Heart right ventricle (tissue), 16 donors: ENCODE measurements at regions not wholly inside any gene's neighbourhood (a gene's known extent, or its start where the extent isn't known, plus 50 kb on each side); places are given as distances from the start of the nearest gene placed in this dataset.

ENCODE experiments used
- ATAC-seq, 8 donors: fragments of 200-7000 bp; cut with Tn5 transposase; one replicate each; pipeline ENCODE4 v1.9.1; 2020; ENCODE audit warnings: mild to moderate bottlenecking in 8 of 8, moderate library complexity in 8 of 8, moderate number of reproducible peaks in 1 of 8
- DNase-seq, 2 donors: peaks; one replicate each; pipeline ENCODE4 v3.0.0-alpha.2; 2020
- H3K27ac ChIP-seq, 10 donors: fragments of 200-600 bp; sonication (generic) in 2 of 10; one replicate each; pipeline versions ENCODE4 v1.5.0 to v1.8.0; 2020 to 2022; ENCODE audit warnings: mild to moderate bottlenecking in 3 of 10
- H3K27me3 ChIP-seq, 7 donors: fragments of 200-600 bp; one replicate each; pipeline ENCODE4 v1.8.0; 2021 to 2022; ENCODE audit warnings: mild to moderate bottlenecking in 2 of 7
- H3K36me3 ChIP-seq, 9 donors: fragments of 200-600 bp; sonication (generic) in 1 of 9; one replicate each; pipeline versions ENCODE4 v1.5.0 to v1.8.0; 2020 to 2022; ENCODE audit warnings: mild to moderate bottlenecking in 2 of 9
- H3K4me1 ChIP-seq, 9 donors: fragments of 200-600 bp; sonication (generic) in 1 of 9; one replicate each; pipeline versions ENCODE4 v1.5.0 to v1.8.0; 2020 to 2022; ENCODE audit warnings: mild to moderate bottlenecking in 4 of 9
- H3K4me3 ChIP-seq, 10 donors: fragments of 200-600 bp; sonication (generic) in 2 of 10; one replicate each; pipeline versions ENCODE4 v1.5.0 to v1.8.0; 2020 to 2022; ENCODE audit warnings: mild to moderate bottlenecking in 7 of 10, moderate library complexity in 2 of 10
- H3K9me3 ChIP-seq, 11 donors: fragments of 200-600 bp in 10 of 11; sonication (generic) in 2 of 11; one replicate each; pipeline versions ENCODE4 v1.5.0 to v1.8.0; 2013 to 2022; ENCODE audit warnings: mild to moderate bottlenecking in 2 of 11, control low read depth in 1 of 11, moderate library complexity in 1 of 11
- WGBS, 2 donors: extraction: QIAGEN DNeasy Blood & Tissue Kit; methylation state at CpG; one replicate each; pipeline ENCODE4 v1.1.7; 2013; ENCODE audit warnings: inconsistent platforms in 1 of 2; 5-methylcytosine and 5-hydroxymethylcytosine counted together
- intact Hi-C, 10 donors: fragments of 100-400 bp; cut with DNase I; formaldehyde crosslinking; loops; one replicate each; pipeline versions ENCODE4 v1.11.1 to v1.14.2; 2022
- TF ChIP-seq, protein P1 (sequence below), 9 donors: fragments of 200-600 bp; sonication (generic) in 2 of 9; IDR thresholded peaks; one replicate each; pipeline versions ENCODE4 v1.5.0 to v1.8.0; 2021 to 2022; ENCODE audit warnings: antibody characterized with exemption in 9 of 9, mild to moderate bottlenecking in 5 of 9, moderate library complexity in 1 of 9
- donor health status: Arrhythmogenic right ventricular cardiomyopathy.
- donor health status: ischemic (EF 13 %, LVEDD 7.1; RV severe dilation, severe dysfunction).
- donor health status: healthy with polysubstance abuse.
- donor health status: DM: no; HTN: yes; CAD: no.
- donor health status: DM: no; HTN: no; CAD: no.
- donor health status: ischemic (EF 25% LVEDD 6.9; RV normal size, moderate dysfunction).
- donor health status: ischemic (EF 25% LVEDD 5.7; RV mildly dilated, moderate dysfunction).
- donor health status: healthy.
- donor health status: DM: yes; HTN: yes; CAD: no.
- donor health status: Ischemic cardiomyopathy.
- donor health status: ischemic (EF 35%, LVEDD 5.7; RV mildly dilated, moderate dysfunction).
- donor health status: nonischemic (EF 11% LVEDD 7.7; RV severe dilation, severe dysfunction).
- donor health status: DM: yes; HTN: yes; CAD: no.
- donor health status: PGD.
- donor health status: ischemic (EF 29% LVEDD 5.4; RV normal size, mild dysfunction).
- donor health status: nonischemic (EF 23%, LVEDD 6.1; RV moderate dilation, normal function).

DNA sequence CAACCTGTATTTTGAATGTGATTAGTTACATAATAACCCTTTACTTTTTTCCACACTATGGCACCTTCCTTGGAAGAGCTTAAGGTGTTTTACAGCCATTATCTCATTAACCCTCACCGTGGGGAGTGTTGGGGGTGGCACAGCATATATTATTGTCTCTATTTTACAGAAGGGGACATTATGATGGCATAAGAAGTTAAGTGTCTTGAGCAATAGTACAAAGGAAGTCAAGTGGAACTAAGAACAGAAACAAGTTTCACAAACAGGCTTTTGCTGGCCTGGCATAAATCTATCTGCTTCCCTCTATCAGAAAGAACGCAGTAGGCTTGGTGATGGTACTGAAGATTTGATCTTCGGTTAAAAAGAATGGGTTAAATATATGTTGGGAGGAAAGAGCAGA, 169.7 kb upstream of the OTX2 start:
- WGBS, 2 donors = 73 to 77% methylated on average over 3 of the region's 3 CpGs
- TF ChIP-seq, protein P1, sequence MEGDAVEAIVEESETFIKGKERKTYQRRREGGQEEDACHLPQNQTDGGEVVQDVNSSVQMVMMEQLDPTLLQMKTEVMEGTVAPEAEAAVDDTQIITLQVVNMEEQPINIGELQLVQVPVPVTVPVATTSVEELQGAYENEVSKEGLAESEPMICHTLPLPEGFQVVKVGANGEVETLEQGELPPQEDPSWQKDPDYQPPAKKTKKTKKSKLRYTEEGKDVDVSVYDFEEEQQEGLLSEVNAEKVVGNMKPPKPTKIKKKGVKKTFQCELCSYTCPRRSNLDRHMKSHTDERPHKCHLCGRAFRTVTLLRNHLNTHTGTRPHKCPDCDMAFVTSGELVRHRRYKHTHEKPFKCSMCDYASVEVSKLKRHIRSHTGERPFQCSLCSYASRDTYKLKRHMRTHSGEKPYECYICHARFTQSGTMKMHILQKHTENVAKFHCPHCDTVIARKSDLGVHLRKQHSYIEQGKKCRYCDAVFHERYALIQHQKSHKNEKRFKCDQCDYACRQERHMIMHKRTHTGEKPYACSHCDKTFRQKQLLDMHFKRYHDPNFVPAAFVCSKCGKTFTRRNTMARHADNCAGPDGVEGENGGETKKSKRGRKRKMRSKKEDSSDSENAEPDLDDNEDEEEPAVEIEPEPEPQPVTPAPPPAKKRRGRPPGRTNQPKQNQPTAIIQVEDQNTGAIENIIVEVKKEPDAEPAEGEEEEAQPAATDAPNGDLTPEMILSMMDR (IDR thresholded peaks at IDR 0.05) = no peak

DNA sequence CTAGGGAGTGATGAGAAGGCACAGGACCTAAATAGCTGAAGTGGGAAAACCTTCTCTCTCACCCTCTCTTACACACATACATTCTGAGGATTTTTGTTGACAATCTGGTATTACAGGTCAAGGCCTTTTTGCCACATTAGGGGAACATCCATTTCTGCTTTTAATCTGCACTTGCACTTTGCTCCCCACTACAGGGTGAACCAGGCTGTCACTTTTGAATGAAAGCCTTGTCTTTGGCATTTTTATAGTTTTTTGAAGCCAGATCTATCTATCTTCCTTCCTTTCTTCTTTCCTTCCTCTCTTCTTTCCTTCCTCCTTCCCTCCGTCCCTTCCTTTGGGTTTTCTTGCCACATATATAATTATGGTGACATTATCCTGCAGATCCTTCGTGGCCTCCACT, 165.9 kb upstream of the OTX2 start:
- H3K9me3 ChIP-seq = peaks cover 0 to 7% (median 0%) of the 10 kb centered on the region in 11 donors
- 64 to 70% methylated on average over 2 of the region's 2 CpGs for WGBS, 2 donors
- H3K4me3 ChIP-seq = no peak overlapping the region
- DNase-seq (no peak), ATAC-seq (no peak)
- H3K27ac ChIP-seq = no peak overlapping the region
- no peaks in the 10 kb centered on the region for H3K4me1 ChIP-seq
- H3K27me3 ChIP-seq = peaks cover 0 to 13% (median 0%) of the 10 kb centered on the region in 7 donors
- H3K36me3 ChIP-seq = no peaks in the 10 kb centered on the region
- intact Hi-C loops = no loop called here
- TF ChIP-seq, protein P1 (IDR thresholded peaks at IDR 0.05) = no peak

More for the DNA sequence above, 169.7 kb upstream of the OTX2 start:
- Histone ChIP-seq H3K4me3 (no peak overlapping the region), H3K27me3 (peaks cover 0 to 22% (median 0%) of the 10 kb centered on the region in 7 donors), H3K27ac (no peak overlapping the region), H3K9me3 (no peaks in the 10 kb centered on the region), H3K36me3 (no peaks in the 10 kb centered on the region), H3K4me1 (no peaks in the 10 kb centered on the region)
- DNase-seq = no peak
- intact Hi-C loops = no loop called here
- ATAC-seq = no peak

DNA sequence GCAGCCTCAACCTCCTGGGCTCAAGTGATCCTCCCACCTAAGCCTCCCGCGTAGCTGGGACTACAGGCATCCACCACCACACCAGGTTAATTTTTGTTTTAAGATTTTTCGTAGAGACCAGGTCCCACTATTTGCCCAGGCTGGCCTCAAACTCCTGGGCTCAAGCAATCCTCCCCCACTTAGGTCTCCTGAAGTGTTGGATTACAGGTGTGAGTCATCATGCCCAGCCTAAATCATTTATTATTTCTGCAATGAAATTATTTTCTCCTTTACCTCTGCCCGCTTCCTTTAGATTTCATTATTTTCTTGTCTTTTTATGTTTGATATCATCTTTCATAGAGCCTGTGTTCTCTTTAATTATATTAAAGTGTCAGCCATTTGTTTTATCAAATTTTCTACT, 165.2 kb upstream of the OTX2 start:
- no peaks in the 10 kb centered on the region for H3K4me1 ChIP-seq
- WGBS, 2 donors = 92 to 94% methylated on average over 4 of the region's 4 CpGs
- no peak overlapping the region for H3K27ac ChIP-seq
- peaks cover 0 to 7% (median 0%) of the 10 kb centered on the region in 11 donors for H3K9me3 ChIP-seq
- intact Hi-C loops = no loop called here
- ATAC-seq (no peak), DNase-seq (no peak)
- no peaks in the 10 kb centered on the region for H3K36me3 ChIP-seq
- TF ChIP-seq, protein P1 (IDR thresholded peaks at IDR 0.05) = no peak
- no peak overlapping the region for H3K4me3 ChIP-seq
- peaks cover 0 to 13% (median 0%) of the 10 kb centered on the region in 7 donors for H3K27me3 ChIP-seq

DNA sequence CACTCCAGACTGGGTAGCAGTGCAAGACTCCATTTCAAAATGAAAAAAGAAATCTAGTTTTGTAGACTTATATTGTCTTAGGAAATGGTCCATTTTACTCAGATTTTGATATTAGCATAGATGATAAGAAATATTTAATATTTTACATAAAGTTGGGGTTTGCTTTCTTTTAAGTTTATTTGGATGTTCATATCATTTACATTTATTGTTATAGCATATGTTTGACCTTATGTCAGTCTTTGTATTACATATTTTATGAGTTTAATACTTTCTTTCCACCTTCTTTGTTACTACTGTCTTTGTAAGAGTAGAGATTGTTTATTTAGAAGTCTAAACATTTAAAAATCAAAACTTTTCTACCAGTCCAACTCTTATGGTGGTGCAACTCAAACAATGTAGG, 162.7 kb upstream of the OTX2 start:
- DNase-seq (no peak), ATAC-seq (no peak)
- no peak overlapping the region for H3K27ac ChIP-seq
- intact Hi-C loops = no loop called here
- no peak overlapping the region for H3K4me3 ChIP-seq
- no peaks in the 10 kb centered on the region for H3K4me1 ChIP-seq
- peaks cover 0 to 9% (median 0%) of the 10 kb centered on the region in 7 donors for H3K27me3 ChIP-seq
- TF ChIP-seq, protein P1 (IDR thresholded peaks at IDR 0.05) = no peak
- H3K9me3 ChIP-seq = peaks cover 0 to 7% (median 0%) of the 10 kb centered on the region in 11 donors
- no peaks in the 10 kb centered on the region for H3K36me3 ChIP-seq
